ENCODE measurements at regions not wholly inside any gene's neighbourhood (a gene's known extent, or its start where the extent isn't known, plus 50 kb on each side); places are given as distances from the start of the nearest gene placed in this dataset.

- Histone ChIP-seq H2BK20ac (ENCODE audit: low read length) (no peak overlapping the region), H3K23ac (ENCODE audit: insufficient read length) (no peak overlapping the region), H2BK15ac (ENCODE audit: low read length) (no peak overlapping the region), H3K27me3 (replicated peaks in 1 of 4; ENCODE audit: control insufficient read depth in 3 of 4, extremely low read depth in 1 of 4, insufficient read depth in 3 of 4, low read length in 3 of 4) (no peaks in the 10 kb centered on the region; a peak in 1 of 7 replicates), H2BK12ac (ENCODE audit: low read depth, low read length) (no peak overlapping the region), H4K8ac (ENCODE audit: extremely low read depth, insufficient read depth, low read length) (no peak overlapping the region), H3K27ac (ENCODE audit: low read depth, low read length) (no peak overlapping the region), H3K79me2 (ENCODE audit: control insufficient read depth in 1 of 2, insufficient read depth in 2 of 2, low read length in 2 of 2) (no peaks in the 10 kb centered on the region), H2BK120ac (replicated peaks; ENCODE audit: low read depth, low read length) (no peak overlapping the region), H3K23me2 (ENCODE audit: low read depth, low read length) (no peaks in the 10 kb centered on the region), H2BK5ac (ENCODE audit: low read depth, low read length) (no peak overlapping the region), H3K4me2 (ENCODE audit: insufficient read depth in 1 of 2, low read depth in 2 of 2, low read length in 2 of 2) (no peak overlapping the region), H3K18ac (ENCODE audit: extremely low read depth, low read length) (no peak overlapping the region), H3K36me3 (ENCODE audit: control insufficient read depth in 2 of 4, insufficient read depth in 4 of 4, low read length in 3 of 4) (no peaks in the 10 kb centered on the region), H3K79me1 (ENCODE audit: low read depth, low read length) (no peaks in the 10 kb centered on the region), H3K4ac (replicated peaks; ENCODE audit: insufficient read length, low read depth, low read length) (no peak overlapping the region), H3K4me3 (ENCODE audit: extremely low read depth in 1 of 4, insufficient read depth in 2 of 4, low read depth in 3 of 4, low read length in 4 of 4) (no peak overlapping the region), H3K56ac (replicated peaks; ENCODE audit: insufficient read length, low read depth, low read length) (no peak overlapping the region), H3K9me3 (ENCODE audit: insufficient read depth in 2 of 2, low read depth in 1 of 2, low read length in 1 of 2) (no peaks in the 10 kb centered on the region), H3K14ac (ENCODE audit: insufficient read length) (no peak overlapping the region), H4K5ac (ENCODE audit: insufficient read length, low read depth, low read length) (no peak overlapping the region), H3K9ac (replicated peaks in 1 of 4; ENCODE audit: extremely low read depth in 1 of 4, low read depth in 3 of 4, low read length in 3 of 4) (no peak overlapping the region), H2AK5ac (ENCODE audit: low read depth, low read length) (no peak overlapping the region), H4K91ac (replicated peaks; ENCODE audit: insufficient read length, low read length) (no peak overlapping the region), H3K4me1 (replicated peaks in 1 of 4; ENCODE audit: control insufficient read depth in 3 of 4, insufficient read depth in 4 of 4, low read length in 3 of 4) (peaks cover 2 to 5% (median 3%) of the 10 kb centered on the region in 4 experiments; a peak in 5 of 7 replicates), H2AFZ (ENCODE audit: low read length) (no peak overlapping the region), H4K20me1 (replicated peaks in 1 of 2; ENCODE audit: control insufficient read depth in 1 of 2, insufficient read depth in 2 of 2, low read length in 2 of 2) (no peaks in the 10 kb centered on the region)
- 96% methylated on average over 3 of the region's 3 CpGs; no CpG with 5 or more reads in 1 of the 2 experiments for WGBS, 2 experiments (ENCODE audit: extremely low coverage in 1 of 2, insufficient coverage in 1 of 2, insufficient read length in 1 of 2, insufficient replicate concordance in 2 of 2, low coverage in 1 of 2, low lambda C conversion rate in 2 of 2, missing lambda C conversion rate in 1 of 2)
- TF ChIP-seq SAP30 (IDR thresholded peaks at IDR 0.05; ENCODE audit: insufficient read depth, insufficient replicate concordance, low read length) (no peak), GABPA (IDR thresholded peaks at IDR 0.05; ENCODE audit: borderline replicate concordance, insufficient read depth, low read length) (no peak), KDM5A (IDR thresholded peaks at IDR 0.05; ENCODE audit: low read length) (no peak), RXRA (IDR thresholded peaks at IDR 0.05; ENCODE audit: insufficient read depth, low read depth, low read length) (no peak), SRF (IDR thresholded peaks at IDR 0.05; ENCODE audit: low read depth, low read length) (no peak), BRCA1 (IDR thresholded peaks at IDR 0.05; ENCODE audit: low read depth, low read length) (no peak), CHD2 (IDR thresholded peaks at IDR 0.05; ENCODE audit: low read length) (no peak), CREB1 (IDR thresholded peaks at IDR 0.05) (no peak), ASH2L (IDR thresholded peaks at IDR 0.05; ENCODE audit: low read length) (no peak), NANOG (IDR thresholded peaks at IDR 0.05; ENCODE audit: insufficient read depth, low read depth, low read length, poor library complexity, severe bottlenecking) (no peak), CTBP2 (IDR thresholded peaks at IDR 0.05; ENCODE audit: borderline replicate concordance, insufficient read depth, insufficient read length, low read length) (no peak), JUND (IDR thresholded peaks at IDR 0.05; ENCODE audit: low read length) (no peak), KDM4A (IDR thresholded peaks at IDR 0.05; ENCODE audit: low read depth, low read length, severe bottlenecking) (no peak)
- FAIRE-seq = no peak
- DNase-seq (ENCODE audit: low read depth in 1 of 2, low spot score in 2 of 2) = no peak
- POLR2A ChIA-PET (ENCODE audit: partially characterized antibody) = no interaction called here
- CTCF ChIA-PET (ENCODE audit: partially characterized antibody) = interaction anchor here (0.6 to 3.1 kb wide), 5 partner anchors 14 to 1367 kb away, joined by 3 to 16 read pairs (median 3); no protein-coding TSS in a partner anchor
These were observed 666.7 kb downstream of the BCL11A start for GRCh38 chr2:59886759-59887158.
